Liver (tissue), 8 donors: ENCODE measurements at regions not wholly inside any gene's neighbourhood (a gene's known extent, or its start where the extent isn't known, plus 50 kb on each side); places are given as distances from the start of the nearest gene placed in this dataset.

Source experiments
- DNase-seq: peaks from one replicate; pipeline ENCODE4 v3.0.0-alpha.2; 2017; ENCODE audit warnings: low spot score
- H3K27ac ChIP-seq, 2 donors: one replicate each; pipeline ENCODE4 v1.7.0; 2013; ENCODE audit warnings: inconsistent platforms in 2 of 2, low read length in 2 of 2, control low read depth in 1 of 2, low read depth in 1 of 2, mild to moderate bottlenecking in 1 of 2
- H3K27me3 ChIP-seq, 4 donors: one replicate each; pipeline versions ENCODE4 v1.6.1 to v1.7.0; 2013; ENCODE audit warnings: low read length in 3 of 4, inconsistent platforms in 1 of 4, mild to moderate bottlenecking in 1 of 4, moderate library complexity in 1 of 4; ENCODE audit not compliant: control insufficient read depth in 4 of 4, insufficient read depth in 4 of 4
- H3K36me3 ChIP-seq, 4 donors: one replicate each; pipeline versions ENCODE4 v1.6.1 to v1.7.0; 2013; ENCODE audit warnings: low read length in 3 of 4, mild to moderate bottlenecking in 3 of 4, low read depth in 1 of 4, moderate library complexity in 1 of 4; ENCODE audit not compliant: control insufficient read depth in 4 of 4, insufficient read depth in 3 of 4
- H3K4me1 ChIP-seq, 4 donors: one replicate each; pipeline versions ENCODE4 v1.6.1 to v1.7.0; 2013; ENCODE audit warnings: low read length in 3 of 4, mild to moderate bottlenecking in 3 of 4, moderate library complexity in 1 of 4; ENCODE audit not compliant: control insufficient read depth in 4 of 4, insufficient read depth in 4 of 4
- H3K4me3 ChIP-seq, 3 donors: one replicate each; pipeline versions ENCODE4 v1.6.1 to v1.7.0; 2013; ENCODE audit warnings: low read length in 3 of 3, control low read depth in 1 of 3, low read depth in 1 of 3, mild to moderate bottlenecking in 1 of 3
- H3K9ac ChIP-seq, 2 donors: one replicate each; pipeline ENCODE4 v1.7.0; 2013; ENCODE audit warnings: low read length in 2 of 2, mild to moderate bottlenecking in 2 of 2, moderate library complexity in 2 of 2, control low read depth in 1 of 2, low read depth in 1 of 2
- H3K9me3 ChIP-seq, 4 donors: one replicate each; pipeline versions ENCODE4 v1.6.1 to v1.7.0; 2013; ENCODE audit warnings: low read length in 3 of 4; ENCODE audit not compliant: control insufficient read depth in 4 of 4
- ATF3 ChIP-seq: IDR thresholded peaks from 2 replicates; pipeline ENCODE4 v1.6.1; 2016; ENCODE audit warnings: antibody characterized with exemption
- CTCF ChIP-seq: fragments of 150-350 bp; IDR thresholded peaks from 2 replicates; pipeline ENCODE4 v1.5.1; 2017; ENCODE audit warnings: improper control_type of control experiment, low read depth, low read length; ENCODE audit not compliant: missing input control
- EGR1 ChIP-seq, 2 donors: IDR thresholded peaks; 2 replicates each; pipeline ENCODE4 v1.6.1; 2016 to 2018; ENCODE audit warnings: antibody characterized with exemption in 2 of 2, low read depth in 2 of 2
- FOXA1 ChIP-seq: IDR thresholded peaks from 2 replicates; pipeline ENCODE4 v1.6.1; 2016; ENCODE audit warnings: antibody characterized with exemption
- FOXA2 ChIP-seq: IDR thresholded peaks from 2 replicates; pipeline ENCODE4 v1.6.1; 2016; ENCODE audit warnings: antibody characterized with exemption
- GABPA ChIP-seq, 2 donors: IDR thresholded peaks in 1 of 2; conservative IDR thresholded peaks in 1 of 2; 2 replicates each; pipeline ENCODE4 v1.6.1; 2016; ENCODE audit warnings: antibody characterized with exemption in 2 of 2, mild to moderate bottlenecking in 1 of 2, moderate library complexity in 1 of 2
- HNF4G ChIP-seq: IDR thresholded peaks from 2 replicates; pipeline ENCODE4 v1.6.1; 2016; ENCODE audit warnings: antibody characterized with exemption
- JUND ChIP-seq, 2 donors: IDR thresholded peaks; 2 replicates each; pipeline ENCODE4 v1.6.1; 2016; ENCODE audit warnings: antibody characterized with exemption in 2 of 2
- MAX ChIP-seq: IDR thresholded peaks from 2 replicates; pipeline ENCODE4 v1.6.1; 2016; ENCODE audit warnings: antibody characterized with exemption
- NR2F2 ChIP-seq: IDR thresholded peaks from 2 replicates; pipeline ENCODE4 v1.6.1; 2016; ENCODE audit warnings: antibody characterized with exemption
- RAD21 ChIP-seq, 2 donors: IDR thresholded peaks; 2 replicates each; pipeline ENCODE4 v1.6.1; 2016; ENCODE audit warnings: antibody characterized with exemption in 2 of 2, mild to moderate bottlenecking in 2 of 2
- REST ChIP-seq: IDR thresholded peaks from 2 replicates; pipeline ENCODE4 v1.6.1; 2016; ENCODE audit warnings: antibody characterized with exemption, mild to moderate bottlenecking
- RXRA ChIP-seq, 2 donors: IDR thresholded peaks; 2 replicates each; pipeline ENCODE4 v1.6.1; 2017 to 2018; ENCODE audit warnings: antibody characterized with exemption in 2 of 2, mild to moderate bottlenecking in 1 of 2
- SP1 ChIP-seq: IDR thresholded peaks from 2 replicates; pipeline ENCODE4 v1.6.1; 2018; ENCODE audit warnings: antibody characterized with exemption, mild to moderate bottlenecking
- TAF1 ChIP-seq: conservative IDR thresholded peaks from 2 replicates; pipeline ENCODE4 v1.6.1; 2016; ENCODE audit warnings: antibody characterized with exemption, mild to moderate bottlenecking
- YY1 ChIP-seq: IDR thresholded peaks from 2 replicates; pipeline ENCODE4 v1.6.1; 2016; ENCODE audit warnings: antibody characterized with exemption, mild to moderate bottlenecking
- WGBS: extraction: QIAGEN DNeasy Blood & Tissue Kit; methylation state at CpG from one replicate; pipeline ENCODE4 v1.1.7; 2013; 5-methylcytosine and 5-hydroxymethylcytosine counted together
- donor health status: healthy.
- donor health status: healthy.
- donor health status: healthy.
- donor health status: healthy.
- donor health status: healthy.

- H3K4me3 ChIP-seq = no peak overlapping the region
- no peaks in the 10 kb centered on the region for H3K4me1 ChIP-seq
- H3K9ac ChIP-seq = no peak overlapping the region
- WGBS = 30% methylated on average over 3 of the region's 3 CpGs
- H3K27ac ChIP-seq = no peak overlapping the region
- H3K27me3 ChIP-seq = peaks cover 0 to 3% (median 0%) of the 10 kb centered on the region in 4 donors
- no peak for TF ChIP-seq CTCF
- TF ChIP-seq MAX = no peak
- no peak for TF ChIP-seq TAF1
- TF ChIP-seq FOXA1 = no peak
- no peaks in the 10 kb centered on the region for H3K36me3 ChIP-seq
- H3K9me3 ChIP-seq = no peaks in the 10 kb centered on the region
- DNase-seq = no peak
These were observed 288.9 kb downstream of the PREX1 start for GRCh38 chr20:48538856-48539255.

GRCh38 chr20:48538058-48538825 is 289.6 kb downstream of the PREX1 start:
- Histone ChIP-seq H3K9me3 (no peaks in the 10 kb centered on the region), H3K9ac (no peak overlapping the region), H3K4me1 (no peaks in the 10 kb centered on the region), H3K4me3 (no peak overlapping the region), H3K27me3 (peaks cover 0 to 3% (median 0%) of the 10 kb centered on the region in 4 donors), H3K36me3 (no peaks in the 10 kb centered on the region), H3K27ac (no peak overlapping the region)
- TF ChIP-seq ATF3 = no peak
- 59% methylated on average over 10 of the region's 10 CpGs for WGBS
- no peak for DNase-seq

GRCh38 chr20:48536206-48536605 is 291.6 kb downstream of the PREX1 start:
- Histone ChIP-seq H3K27ac (no peak overlapping the region), H3K9me3 (no peaks in the 10 kb centered on the region), H3K4me3 (no peak overlapping the region), H3K9ac (no peak overlapping the region), H3K4me1 (no peaks in the 10 kb centered on the region), H3K36me3 (no peaks in the 10 kb centered on the region), H3K27me3 (peaks cover 0 to 5% (median 0%) of the 10 kb centered on the region in 4 donors)
- TF ChIP-seq YY1 (no peak), REST (no peak), FOXA2 (no peak), CTCF (no peak), MAX (no peak), RAD21 (IDR thresholded peaks at IDR 0.05) (no peak), RXRA (IDR thresholded peaks at IDR 0.05) (no peak), GABPA (IDR thresholded peaks at IDR 0.05 in 1 of 2, conservative IDR thresholded peaks at IDR 0.05 in 1 of 2) (no peak), JUND (IDR thresholded peaks at IDR 0.05) (no peak), EGR1 (IDR thresholded peaks at IDR 0.05; ENCODE audit: low read depth in 2 of 2) (no peak), HNF4G (no peak), TAF1 (no peak), FOXA1 (no peak), ATF3 (no peak), NR2F2 (no peak), SP1 (no peak)
- WGBS = 80% methylated on average over 2 of the region's 2 CpGs
- DNase-seq = no peak
